SKM-1 (cell line): ENCODE measurements at regions not wholly inside any gene's neighbourhood (a gene's known extent, or its start where the extent isn't known, plus 50 kb on each side); places are given as distances from the start of the nearest gene placed in this dataset.

Experiments used
- DNase-seq: peaks from one replicate; lab custom pipeline; 2025; ENCODE audit not compliant: unreplicated experiment; lab: John Stamatoyannopoulos, UW

- no peak for DNase-seq
Observed at GRCh38 chr4:129543299-129543698, 447.3 kb downstream of the C4orf33 start.

- DNase-seq = no peak
Observed at GRCh38 chr4:129545599-129546278, 449.8 kb downstream of the C4orf33 start.

- DNase-seq = no peak
Observed at GRCh38 chr4:129546531-129546930, 450.6 kb downstream of the C4orf33 start.

GRCh38 chr4:129550281-129550785, 454.4 kb downstream of the C4orf33 start:
- DNase-seq = no peak

- DNase-seq = no peak
Observed at GRCh38 chr4:129561280-129561679, 465.3 kb downstream of the C4orf33 start.

- DNase-seq = no peak
Observed at GRCh38 chr4:129561886-129562671, 466.1 kb downstream of the C4orf33 start.

- no peak for DNase-seq
Observed at GRCh38 chr4:129565214-129565613, 469.3 kb downstream of the C4orf33 start.

GRCh38 chr4:129570326-129570725, 474.4 kb downstream of the C4orf33 start:
- DNase-seq = no peak

GRCh38 chr4:129578336-129578735, 482.4 kb downstream of the C4orf33 start:
- no peak for DNase-seq

GRCh38 chr4:129581305-129581704, 485.4 kb downstream of the C4orf33 start:
- DNase-seq = no peak

GRCh38 chr4:129583868-129584267, 487.9 kb downstream of the C4orf33 start:
- DNase-seq = no peak

- no peak for DNase-seq
Observed at GRCh38 chr4:129598582-129598981, 502.6 kb downstream of the C4orf33 start.

GRCh38 chr4:129600898-129601297, 504.9 kb downstream of the C4orf33 start:
- no peak for DNase-seq

GRCh38 chr4:129602447-129602846, 506.5 kb downstream of the C4orf33 start:
- DNase-seq = no peak

- DNase-seq = no peak
Observed at GRCh38 chr4:129603241-129603931, 507.4 kb downstream of the C4orf33 start.

- DNase-seq = no peak
Observed at GRCh38 chr4:129604632-129605255, 508.8 kb downstream of the C4orf33 start.

- no peak for DNase-seq
Observed at GRCh38 chr4:129614611-129615010, 518.7 kb downstream of the C4orf33 start.

- DNase-seq = no peak
Observed at GRCh38 chr4:129622566-129622965, 526.6 kb downstream of the C4orf33 start.

GRCh38 chr4:129623233-129623875, 527.4 kb downstream of the C4orf33 start:
- DNase-seq = peak; percentile 68

- DNase-seq = peak; percentile 35
Observed at GRCh38 chr4:129641179-129641578, 545.2 kb downstream of the C4orf33 start.

GRCh38 chr4:129645461-129645860, 549.5 kb downstream of the C4orf33 start:
- DNase-seq = no peak
